WI38 (cell line): ENCODE measurements at regions not wholly inside any gene's neighbourhood (a gene's known extent, or its start where the extent isn't known, plus 50 kb on each side); places are given as distances from the start of the nearest gene placed in this dataset.
A peak's percentile ranks its signal among the peaks of the same experiment; 100 is the strongest.
"Not testable (repeated sequence)": the region's sequence is repeated elsewhere in the genome, so short reads cannot be mapped to it uniquely, and the experiment has no call there.

Experiments used
- H3K4me3 ChIP-seq: 2 replicates; pipeline ENCODE4 v1.5.1; 2011; ENCODE audit warnings: low read depth, mild to moderate bottlenecking, control low read depth, low read length
- TF ChIP-seq, protein P1 (sequence below): IDR thresholded peaks from 2 replicates; pipeline ENCODE4 v1.5.1; 2012; ENCODE audit warnings: low read depth, mild to moderate bottlenecking, control low read depth, low read length

DNA sequence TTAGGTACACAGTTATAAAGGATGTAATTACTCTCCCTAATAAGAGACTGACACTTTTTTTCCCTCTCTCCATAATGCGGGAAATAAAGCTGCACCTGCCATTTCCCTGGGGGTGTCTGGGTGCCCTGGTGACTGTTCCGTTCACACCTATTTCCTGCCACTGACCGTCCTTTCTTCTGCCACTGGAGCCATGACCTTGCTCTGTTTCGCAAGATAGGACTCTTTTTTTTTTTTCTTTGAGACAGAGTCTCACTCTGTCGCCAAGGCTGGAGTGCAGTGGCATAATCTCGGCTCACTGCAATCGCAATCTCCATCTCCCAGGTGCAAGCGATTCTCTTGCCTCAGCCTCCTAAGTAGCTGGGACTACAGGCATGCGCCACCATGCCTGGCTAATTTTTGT, 66.1 kb upstream of the SERBP1 start:
- H3K4me3 ChIP-seq, result no peak overlapping the region
- TF ChIP-seq, protein P1, sequence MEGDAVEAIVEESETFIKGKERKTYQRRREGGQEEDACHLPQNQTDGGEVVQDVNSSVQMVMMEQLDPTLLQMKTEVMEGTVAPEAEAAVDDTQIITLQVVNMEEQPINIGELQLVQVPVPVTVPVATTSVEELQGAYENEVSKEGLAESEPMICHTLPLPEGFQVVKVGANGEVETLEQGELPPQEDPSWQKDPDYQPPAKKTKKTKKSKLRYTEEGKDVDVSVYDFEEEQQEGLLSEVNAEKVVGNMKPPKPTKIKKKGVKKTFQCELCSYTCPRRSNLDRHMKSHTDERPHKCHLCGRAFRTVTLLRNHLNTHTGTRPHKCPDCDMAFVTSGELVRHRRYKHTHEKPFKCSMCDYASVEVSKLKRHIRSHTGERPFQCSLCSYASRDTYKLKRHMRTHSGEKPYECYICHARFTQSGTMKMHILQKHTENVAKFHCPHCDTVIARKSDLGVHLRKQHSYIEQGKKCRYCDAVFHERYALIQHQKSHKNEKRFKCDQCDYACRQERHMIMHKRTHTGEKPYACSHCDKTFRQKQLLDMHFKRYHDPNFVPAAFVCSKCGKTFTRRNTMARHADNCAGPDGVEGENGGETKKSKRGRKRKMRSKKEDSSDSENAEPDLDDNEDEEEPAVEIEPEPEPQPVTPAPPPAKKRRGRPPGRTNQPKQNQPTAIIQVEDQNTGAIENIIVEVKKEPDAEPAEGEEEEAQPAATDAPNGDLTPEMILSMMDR, result no peak

- TF ChIP-seq, protein P1, result peak; percentile 91
- H3K4me3 ChIP-seq, result no peak overlapping the region
Observed at GRCh38 chr1:67500413-67500959, 70.3 kb upstream of the SERBP1 start.

DNA sequence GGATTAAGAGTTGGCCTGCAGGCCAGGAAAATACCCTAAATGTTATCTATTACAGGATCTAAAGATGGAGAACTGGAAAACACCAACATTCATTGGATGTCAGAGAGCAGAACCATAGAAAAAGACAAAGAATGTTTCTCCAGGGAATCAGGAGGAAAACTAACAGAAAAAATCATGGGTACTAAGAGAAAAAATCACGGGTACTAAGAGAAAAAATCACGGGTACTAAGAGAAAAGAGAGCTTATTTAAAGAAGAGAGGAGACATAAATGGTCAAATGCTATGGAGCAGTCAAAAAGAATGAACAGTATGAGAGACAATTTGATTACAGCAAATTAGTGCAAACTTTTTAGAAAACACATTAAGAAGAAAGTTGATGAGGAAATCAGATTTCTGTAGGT, 73.8 kb upstream of the SERBP1 start:
- no peak overlapping the region for H3K4me3 ChIP-seq
- TF ChIP-seq, protein P1, result no peak

GRCh38 chr1:67513392-67514294, 83.4 kb upstream of the SERBP1 start:
- H3K4me3 ChIP-seq, result not testable (repeated sequence)

- TF ChIP-seq, protein P1, result no peak
- no peak overlapping the region for H3K4me3 ChIP-seq
Observed at GRCh38 chr1:67514300-67514699, 84.1 kb upstream of the SERBP1 start.

GRCh38 chr1:67514786-67515185, 84.6 kb upstream of the SERBP1 start:
- TF ChIP-seq, protein P1, result no peak

DNA sequence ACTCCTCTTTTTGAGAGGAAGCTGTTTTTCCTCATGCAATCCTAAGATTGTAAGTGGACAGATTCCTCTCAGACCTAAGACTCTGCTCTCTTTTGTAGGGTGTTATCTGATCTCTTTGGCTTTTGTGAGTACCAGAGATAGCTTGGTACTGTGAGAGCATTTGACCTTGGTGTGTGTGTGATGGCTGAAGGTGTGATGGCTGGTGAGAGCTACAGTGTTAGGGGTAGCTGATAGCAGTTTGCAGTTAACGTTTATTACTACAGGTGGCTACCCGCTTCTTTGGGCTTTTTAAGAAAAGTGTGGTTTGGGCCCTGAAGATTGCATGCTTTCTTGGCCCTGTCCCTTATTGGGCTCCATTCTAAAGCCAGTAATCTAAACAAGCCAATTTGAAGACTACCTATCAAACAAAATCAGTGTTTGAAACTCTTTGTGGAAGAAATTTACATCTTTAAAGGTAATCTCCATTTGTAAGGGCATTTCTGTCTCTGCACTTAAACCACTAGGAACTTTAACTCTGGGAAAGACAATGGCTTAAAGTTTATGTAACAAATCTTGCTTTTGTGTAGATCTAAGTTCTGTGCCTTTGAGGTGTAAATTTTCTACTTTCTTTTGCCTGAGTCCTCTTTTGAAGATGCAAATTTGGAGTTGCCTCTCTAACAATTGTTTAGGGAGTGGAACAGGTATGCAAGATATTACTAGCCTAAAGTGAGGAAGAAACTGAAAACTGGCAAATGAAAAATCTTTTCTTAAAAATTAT, 85.3 kb upstream of the SERBP1 start:
- H3K4me3 ChIP-seq, result no peak overlapping the region
- TF ChIP-seq, protein P1, result no peak

More at GRCh38 chr1:67514786-67515185, 84.6 kb upstream of the SERBP1 start:
- no peak overlapping the region for H3K4me3 ChIP-seq
